ENCODE measurements at regions not wholly inside any gene's neighbourhood (a gene's known extent, or its start where the extent isn't known, plus 50 kb on each side); places are given as distances from the start of the nearest gene placed in this dataset.

GRCh38 chr5:104635227-104635626 lies 1072.6 kb upstream of the NUDT12 start:
- no peak overlapping the region for H3K4me2 ChIP-seq (ENCODE audit: low read length)
- H4K20me1 ChIP-seq (ENCODE audit: insufficient read depth, low read length) = no peaks in the 10 kb centered on the region
- TF ChIP-seq CTCF (IDR thresholded peaks at IDR 0.05; ENCODE audit: low read depth, low read length) = no peak
- TF ChIP-seq EZH2phosphoT487 (IDR thresholded peaks at IDR 0.05; ENCODE audit: low read depth) = no peak
- H3K79me2 ChIP-seq (ENCODE audit: low read length) = no peaks in the 10 kb centered on the region
- H3K27ac ChIP-seq (ENCODE audit: low read length) = no peak overlapping the region
- no peaks in the 10 kb centered on the region for H3K36me3 ChIP-seq (replicated peaks; ENCODE audit: low read depth, low read length)
- H2AFZ ChIP-seq (ENCODE audit: low read depth, low read length) = no peak overlapping the region
- no peaks in the 10 kb centered on the region for H3K9me3 ChIP-seq (ENCODE audit: insufficient read depth, low read length)
- no peak overlapping the region for H3K9ac ChIP-seq (ENCODE audit: low read length)
- no peaks in the 10 kb centered on the region for H3K27me3 ChIP-seq (ENCODE audit: low read depth, low read length)
- no peaks in the 10 kb centered on the region for H3K4me1 ChIP-seq (ENCODE audit: low read length)
- no peak overlapping the region for H3K4me3 ChIP-seq (ENCODE audit: low read length)

- H3K4me3 ChIP-seq (ENCODE audit: low read length) = no peak overlapping the region
- H3K4me1 ChIP-seq (ENCODE audit: low read length) = no peaks in the 10 kb centered on the region
- TF ChIP-seq CTCF (IDR thresholded peaks at IDR 0.05; ENCODE audit: low read depth, low read length) (no peak), EZH2phosphoT487 (IDR thresholded peaks at IDR 0.05; ENCODE audit: low read depth) (no peak)
- H3K79me2 ChIP-seq (ENCODE audit: low read length) = no peaks in the 10 kb centered on the region
- H3K27ac ChIP-seq (ENCODE audit: low read length) = no peak overlapping the region
- H3K4me2 ChIP-seq (ENCODE audit: low read length) = no peak overlapping the region
- no peaks in the 10 kb centered on the region for H3K36me3 ChIP-seq (replicated peaks; ENCODE audit: low read depth, low read length)
- H4K20me1 ChIP-seq (ENCODE audit: insufficient read depth, low read length) = no peaks in the 10 kb centered on the region
- H3K9me3 ChIP-seq (ENCODE audit: insufficient read depth, low read length) = no peaks in the 10 kb centered on the region
- no peak overlapping the region for H2AFZ ChIP-seq (ENCODE audit: low read depth, low read length)
- no peaks in the 10 kb centered on the region for H3K27me3 ChIP-seq (ENCODE audit: low read depth, low read length)
- no peak overlapping the region for H3K9ac ChIP-seq (ENCODE audit: low read length)
Measured at GRCh38 chr5:104628911-104629310, 1066.3 kb upstream of the NUDT12 start.

GRCh38 chr5:104626122-104626521 lies 1063.5 kb upstream of the NUDT12 start:
- H3K4me1 ChIP-seq (ENCODE audit: low read length) = no peaks in the 10 kb centered on the region
- no peak overlapping the region for H3K27ac ChIP-seq (ENCODE audit: low read length)
- no peak overlapping the region for H2AFZ ChIP-seq (ENCODE audit: low read depth, low read length)
- no peak overlapping the region for H3K4me2 ChIP-seq (ENCODE audit: low read length)
- TF ChIP-seq CTCF (IDR thresholded peaks at IDR 0.05; ENCODE audit: low read depth, low read length) (no peak), EZH2phosphoT487 (IDR thresholded peaks at IDR 0.05; ENCODE audit: low read depth) (no peak)
- H4K20me1 ChIP-seq (ENCODE audit: insufficient read depth, low read length) = no peaks in the 10 kb centered on the region
- H3K9me3 ChIP-seq (ENCODE audit: insufficient read depth, low read length) = no peaks in the 10 kb centered on the region
- H3K79me2 ChIP-seq (ENCODE audit: low read length) = no peaks in the 10 kb centered on the region
- H3K27me3 ChIP-seq (ENCODE audit: low read depth, low read length) = no peaks in the 10 kb centered on the region
- no peaks in the 10 kb centered on the region for H3K36me3 ChIP-seq (replicated peaks; ENCODE audit: low read depth, low read length)
- no peak overlapping the region for H3K9ac ChIP-seq (ENCODE audit: low read length)
- no peak overlapping the region for H3K4me3 ChIP-seq (ENCODE audit: low read length)

- TF ChIP-seq EZH2phosphoT487 (IDR thresholded peaks at IDR 0.05; ENCODE audit: low read depth) (no peak), CTCF (IDR thresholded peaks at IDR 0.05; ENCODE audit: low read depth, low read length) (no peak)
- no peaks in the 10 kb centered on the region for H3K27me3 ChIP-seq (ENCODE audit: low read depth, low read length)
- no peak overlapping the region for H3K27ac ChIP-seq (ENCODE audit: low read length)
- no peak overlapping the region for H3K9ac ChIP-seq (ENCODE audit: low read length)
- no peak overlapping the region for H2AFZ ChIP-seq (ENCODE audit: low read depth, low read length)
- no peaks in the 10 kb centered on the region for H3K79me2 ChIP-seq (ENCODE audit: low read length)
- no peak overlapping the region for H3K4me2 ChIP-seq (ENCODE audit: low read length)
- H3K4me1 ChIP-seq (ENCODE audit: low read length) = peaks cover 14% of the 10 kb centered on the region
- no peaks in the 10 kb centered on the region for H3K36me3 ChIP-seq (replicated peaks; ENCODE audit: low read depth, low read length)
- no peak overlapping the region for H3K4me3 ChIP-seq (ENCODE audit: low read length)
- H3K9me3 ChIP-seq (ENCODE audit: insufficient read depth, low read length) = no peaks in the 10 kb centered on the region
- no peaks in the 10 kb centered on the region for H4K20me1 ChIP-seq (ENCODE audit: insufficient read depth, low read length)
Measured at GRCh38 chr5:104612005-104612404, 1049.4 kb upstream of the NUDT12 start.
